HL-60 (cell line): ENCODE measurements at regions not wholly inside any gene's neighbourhood (a gene's known extent, or its start where the extent isn't known, plus 50 kb on each side); places are given as distances from the start of the nearest gene placed in this dataset.

Experiments
- DNase-seq, 2 experiments: peaks; one replicate each; pipeline ENCODE4 v3.0.0-alpha.2; 2010 to 2020; ENCODE audit warnings: low read depth in 1 of 2, low spot score in 1 of 2
- H3K27ac ChIP-seq: fragments of 250-450 bp; sonication (Bioruptor Pico); replicated peaks from 2 replicates; pipeline ENCODE4 v1.5.1; 2020; ENCODE audit warnings: mild to moderate bottlenecking, moderate library complexity
- H3K27me3 ChIP-seq: fragments of 250-450 bp; sonication (Bioruptor Pico); 2 replicates; pipeline ENCODE4 v1.5.1; 2021; ENCODE audit warnings: mild to moderate bottlenecking, moderate library complexity; ENCODE audit not compliant: insufficient read depth, poor library complexity, severe bottlenecking
- H3K4me3 ChIP-seq: replicated peaks from 2 replicates; pipeline ENCODE4 v1.5.1; 2011; ENCODE audit warnings: mild to moderate bottlenecking, control low read depth, low read length; ENCODE audit not compliant: insufficient read depth
- GABPA ChIP-seq: IDR thresholded peaks from 2 replicates; pipeline ENCODE4 v1.6.1; 2012; ENCODE audit warnings: low read depth
- POLR2AphosphoS5 ChIP-seq: IDR thresholded peaks from 2 replicates; pipeline ENCODE4 v1.6.1; 2012; ENCODE audit warnings: low read depth
- SPI1 ChIP-seq: IDR thresholded peaks from 2 replicates; pipeline ENCODE4 v1.6.1; 2012; ENCODE audit warnings: low read depth, mild to moderate bottlenecking, borderline replicate concordance
- TF ChIP-seq, protein P1 (sequence below): IDR thresholded peaks from 2 replicates; pipeline ENCODE4 v1.6.1; 2012; ENCODE audit warnings: low read depth; ENCODE audit not compliant: insufficient replicate concordance
- TF ChIP-seq, protein P2 (sequence below): IDR thresholded peaks from one replicate; pipeline ENCODE4 v1.5.1; 2011; ENCODE audit warnings: low read length, control low read depth, inconsistent platforms; ENCODE audit not compliant: insufficient read depth

DNA sequence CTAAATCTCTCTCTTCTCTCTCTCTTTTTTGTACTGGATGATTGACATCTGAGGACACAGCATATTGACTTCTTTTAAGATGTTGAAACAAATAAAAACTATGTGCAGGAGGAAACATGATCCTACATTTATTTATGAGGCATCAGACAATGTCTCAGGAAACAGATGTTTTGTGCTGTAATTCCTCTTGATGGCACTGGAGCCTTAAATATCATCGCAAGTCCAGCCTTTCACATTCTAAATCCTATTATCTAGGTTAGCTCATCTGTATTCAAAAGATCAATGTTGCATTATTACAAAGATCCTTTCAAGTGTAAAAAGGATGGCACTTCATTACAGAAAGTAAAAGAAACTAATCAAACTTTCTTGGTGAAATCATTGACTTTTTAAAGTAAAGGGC is 63.9 kb downstream of the MAT2B start:
- H3K27me3 ChIP-seq = peaks cover 31% of the 10 kb centered on the region
- no peak for DNase-seq
- TF ChIP-seq SPI1 = no peak
- no peak for TF ChIP-seq POLR2AphosphoS5
- TF ChIP-seq, protein P1, sequence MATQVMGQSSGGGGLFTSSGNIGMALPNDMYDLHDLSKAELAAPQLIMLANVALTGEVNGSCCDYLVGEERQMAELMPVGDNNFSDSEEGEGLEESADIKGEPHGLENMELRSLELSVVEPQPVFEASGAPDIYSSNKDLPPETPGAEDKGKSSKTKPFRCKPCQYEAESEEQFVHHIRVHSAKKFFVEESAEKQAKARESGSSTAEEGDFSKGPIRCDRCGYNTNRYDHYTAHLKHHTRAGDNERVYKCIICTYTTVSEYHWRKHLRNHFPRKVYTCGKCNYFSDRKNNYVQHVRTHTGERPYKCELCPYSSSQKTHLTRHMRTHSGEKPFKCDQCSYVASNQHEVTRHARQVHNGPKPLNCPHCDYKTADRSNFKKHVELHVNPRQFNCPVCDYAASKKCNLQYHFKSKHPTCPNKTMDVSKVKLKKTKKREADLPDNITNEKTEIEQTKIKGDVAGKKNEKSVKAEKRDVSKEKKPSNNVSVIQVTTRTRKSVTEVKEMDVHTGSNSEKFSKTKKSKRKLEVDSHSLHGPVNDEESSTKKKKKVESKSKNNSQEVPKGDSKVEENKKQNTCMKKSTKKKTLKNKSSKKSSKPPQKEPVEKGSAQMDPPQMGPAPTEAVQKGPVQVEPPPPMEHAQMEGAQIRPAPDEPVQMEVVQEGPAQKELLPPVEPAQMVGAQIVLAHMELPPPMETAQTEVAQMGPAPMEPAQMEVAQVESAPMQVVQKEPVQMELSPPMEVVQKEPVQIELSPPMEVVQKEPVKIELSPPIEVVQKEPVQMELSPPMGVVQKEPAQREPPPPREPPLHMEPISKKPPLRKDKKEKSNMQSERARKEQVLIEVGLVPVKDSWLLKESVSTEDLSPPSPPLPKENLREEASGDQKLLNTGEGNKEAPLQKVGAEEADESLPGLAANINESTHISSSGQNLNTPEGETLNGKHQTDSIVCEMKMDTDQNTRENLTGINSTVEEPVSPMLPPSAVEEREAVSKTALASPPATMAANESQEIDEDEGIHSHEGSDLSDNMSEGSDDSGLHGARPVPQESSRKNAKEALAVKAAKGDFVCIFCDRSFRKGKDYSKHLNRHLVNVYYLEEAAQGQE = no peak
- TF ChIP-seq, protein P2, sequence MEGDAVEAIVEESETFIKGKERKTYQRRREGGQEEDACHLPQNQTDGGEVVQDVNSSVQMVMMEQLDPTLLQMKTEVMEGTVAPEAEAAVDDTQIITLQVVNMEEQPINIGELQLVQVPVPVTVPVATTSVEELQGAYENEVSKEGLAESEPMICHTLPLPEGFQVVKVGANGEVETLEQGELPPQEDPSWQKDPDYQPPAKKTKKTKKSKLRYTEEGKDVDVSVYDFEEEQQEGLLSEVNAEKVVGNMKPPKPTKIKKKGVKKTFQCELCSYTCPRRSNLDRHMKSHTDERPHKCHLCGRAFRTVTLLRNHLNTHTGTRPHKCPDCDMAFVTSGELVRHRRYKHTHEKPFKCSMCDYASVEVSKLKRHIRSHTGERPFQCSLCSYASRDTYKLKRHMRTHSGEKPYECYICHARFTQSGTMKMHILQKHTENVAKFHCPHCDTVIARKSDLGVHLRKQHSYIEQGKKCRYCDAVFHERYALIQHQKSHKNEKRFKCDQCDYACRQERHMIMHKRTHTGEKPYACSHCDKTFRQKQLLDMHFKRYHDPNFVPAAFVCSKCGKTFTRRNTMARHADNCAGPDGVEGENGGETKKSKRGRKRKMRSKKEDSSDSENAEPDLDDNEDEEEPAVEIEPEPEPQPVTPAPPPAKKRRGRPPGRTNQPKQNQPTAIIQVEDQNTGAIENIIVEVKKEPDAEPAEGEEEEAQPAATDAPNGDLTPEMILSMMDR = no peak
- TF ChIP-seq GABPA = no peak

DNA sequence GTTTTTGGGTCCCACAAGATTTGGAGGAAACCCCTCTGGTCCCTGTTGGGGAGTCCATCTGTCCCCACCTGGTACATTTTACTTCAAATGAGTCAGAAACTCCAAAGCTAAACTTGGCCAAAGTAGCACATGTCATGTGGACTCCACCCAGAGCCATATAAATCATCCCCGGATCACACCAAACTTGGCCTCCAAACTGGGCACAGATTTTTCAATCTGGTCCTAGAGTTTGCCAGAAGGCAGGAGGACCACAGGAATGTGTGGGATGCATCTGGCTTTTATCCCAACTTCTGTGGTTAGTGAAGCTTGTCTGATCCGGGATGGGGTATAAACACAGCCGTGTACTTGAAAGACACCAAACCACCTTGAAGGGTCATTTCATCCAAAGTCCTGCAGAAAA is 66.3 kb downstream of the MAT2B start:
- peaks cover 14% of the 10 kb centered on the region for H3K27me3 ChIP-seq
- no peak for DNase-seq
- no peak overlapping the region for H3K27ac ChIP-seq
- H3K4me3 ChIP-seq = no peak overlapping the region
- TF ChIP-seq, protein P1 = no peak
- TF ChIP-seq SPI1 = no peak

More for the DNA sequence above, 63.9 kb downstream of the MAT2B start:
- no peak overlapping the region for H3K4me3 ChIP-seq
- H3K27ac ChIP-seq = no peak overlapping the region

DNA sequence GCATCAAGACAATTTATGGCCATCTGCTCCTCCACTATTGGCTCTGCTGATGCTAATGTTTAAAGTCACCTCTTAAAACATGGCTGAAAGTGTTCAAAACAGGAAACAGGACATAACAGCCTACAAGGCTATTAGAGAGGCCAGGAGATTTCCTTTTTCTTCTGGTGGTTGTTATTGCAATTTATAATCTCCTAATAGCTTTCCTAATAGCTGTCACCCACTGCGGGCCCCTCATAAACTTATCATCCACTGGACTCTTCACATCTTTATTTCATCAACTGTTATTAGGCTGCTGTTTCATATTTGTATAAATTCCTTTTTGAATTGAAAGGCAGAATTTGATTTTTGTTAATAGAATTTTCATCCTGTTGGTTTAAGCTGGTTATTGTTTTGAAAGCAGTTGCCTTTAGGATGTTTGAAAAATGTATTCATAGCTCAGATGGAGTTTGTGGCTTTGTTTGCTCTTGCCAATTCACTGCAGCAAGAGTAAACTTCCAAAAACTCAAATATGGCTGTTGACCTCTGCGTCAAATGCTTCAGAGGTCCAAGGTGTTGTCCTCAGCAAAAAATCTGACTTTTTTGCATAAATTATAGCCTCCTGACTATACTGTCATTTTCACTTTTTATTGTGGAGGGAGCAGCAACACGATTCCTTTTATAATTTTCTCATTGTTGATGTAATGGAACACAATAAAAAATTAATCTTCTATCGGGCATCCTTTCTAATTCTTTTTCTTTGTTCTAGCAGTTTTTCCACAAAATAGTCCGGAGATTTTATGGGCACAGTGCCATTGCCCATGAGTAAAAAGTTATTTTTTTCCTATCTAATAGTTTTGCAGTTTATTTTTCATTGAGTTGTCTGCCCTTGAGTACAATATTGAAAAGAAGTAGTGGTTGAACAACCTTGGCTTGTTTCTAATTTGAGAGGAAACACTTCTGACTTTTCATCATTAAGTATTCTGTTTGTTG is 69.3 kb downstream of the MAT2B start:
- no peak for DNase-seq
- Histone ChIP-seq H3K27ac (no peak overlapping the region), H3K4me3 (no peak overlapping the region), H3K27me3 (peaks cover 2% of the 10 kb centered on the region)
- TF ChIP-seq POLR2AphosphoS5 (no peak), SPI1 (no peak)

DNA sequence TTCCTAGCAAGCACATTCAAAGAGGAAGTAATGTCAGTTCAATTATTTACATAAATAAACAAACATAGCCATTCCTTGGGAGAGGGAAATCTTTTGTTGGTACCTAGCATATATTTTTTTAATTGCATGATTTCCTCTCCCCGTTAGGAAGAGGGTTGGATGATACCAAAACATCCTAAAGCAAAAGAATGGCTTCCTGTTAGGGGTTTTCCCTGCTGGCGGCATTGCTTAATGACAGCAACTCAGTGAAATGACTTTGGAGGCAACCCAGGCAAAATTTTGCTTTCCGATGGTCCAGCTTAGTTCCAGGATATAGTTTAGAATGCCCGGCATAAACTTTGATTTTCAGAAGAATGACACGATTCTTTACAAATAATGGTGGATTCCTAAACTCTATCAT is 73.2 kb downstream of the MAT2B start:
- DNase-seq = no peak
- Histone ChIP-seq H3K27ac (no peak overlapping the region), H3K4me3 (no peak overlapping the region), H3K27me3 (no peaks in the 10 kb centered on the region)
- no peak for TF ChIP-seq POLR2AphosphoS5
- no peak for TF ChIP-seq GABPA
- TF ChIP-seq, protein P1 = no peak
